Activated CD8-positive, alpha-beta memory T cell treated with anti-CD3 and anti-CD28 coated beads, Interleukin-2, amount 10 ng/mL, durations not matched to agents 7 days and 5 days (primary cell): ENCODE measurements at regions not wholly inside any gene's neighbourhood (a gene's known extent, or its start where the extent isn't known, plus 50 kb on each side); places are given as distances from the start of the nearest gene placed in this dataset.

Source experiments
- ATAC-seq: fragments of 150-1000 bp; cut with Tn5 transposase; one replicate; pipeline ENCODE4 v1.10.0; 2021; ENCODE audit warnings: moderate library complexity
- CTCF ChIA-PET: fragments of 350-600 bp; sonication (Branson Sonifier 250); formaldehyde crosslinking; loops from one replicate; lab custom pipeline; 2021; ENCODE audit warnings: antibody characterized with exemption; lab: Charles Lee
- DNase-seq: peaks from one replicate; pipeline ENCODE4 v3.0.0-alpha.2; 2020
- H3K27ac Mint-ChIP-seq: one replicate; pipeline ENCODE4 v1.8.0; 2021; ENCODE audit warnings: mild to moderate bottlenecking, mixed read lengths
- H3K27me3 Mint-ChIP-seq: one replicate; pipeline ENCODE4 v1.8.0; 2021; ENCODE audit warnings: mixed read lengths
- H3K36me3 Mint-ChIP-seq: one replicate; pipeline ENCODE4 v1.8.0; 2021; ENCODE audit warnings: mild to moderate bottlenecking, mixed read lengths
- H3K4me1 Mint-ChIP-seq: one replicate; pipeline ENCODE4 v1.8.0; 2021; ENCODE audit warnings: mixed read lengths
- H3K4me3 Mint-ChIP-seq: one replicate; pipeline ENCODE4 v1.8.0; 2021; ENCODE audit warnings: mild to moderate bottlenecking, moderate library complexity, mixed read lengths
- H3K9me3 Mint-ChIP-seq: one replicate; pipeline ENCODE4 v1.8.0; 2022; ENCODE audit warnings: low read depth, mixed read lengths

GRCh38 chr3:107978131-107979055 lies 112.4 kb downstream of the CD47 start:
- Mint-ChIP-seq H3K27me3 (no peaks in the 10 kb centered on the region), H3K36me3 (no peaks in the 10 kb centered on the region), H3K4me3 (no peak overlapping the region), H3K4me1 (peaks cover 21% of the 10 kb centered on the region), H3K27ac (no peak overlapping the region), H3K9me3 (no peaks in the 10 kb centered on the region)
- CTCF ChIA-PET = no interaction called here
- no peak for DNase-seq
- ATAC-seq = no peak

DNA sequence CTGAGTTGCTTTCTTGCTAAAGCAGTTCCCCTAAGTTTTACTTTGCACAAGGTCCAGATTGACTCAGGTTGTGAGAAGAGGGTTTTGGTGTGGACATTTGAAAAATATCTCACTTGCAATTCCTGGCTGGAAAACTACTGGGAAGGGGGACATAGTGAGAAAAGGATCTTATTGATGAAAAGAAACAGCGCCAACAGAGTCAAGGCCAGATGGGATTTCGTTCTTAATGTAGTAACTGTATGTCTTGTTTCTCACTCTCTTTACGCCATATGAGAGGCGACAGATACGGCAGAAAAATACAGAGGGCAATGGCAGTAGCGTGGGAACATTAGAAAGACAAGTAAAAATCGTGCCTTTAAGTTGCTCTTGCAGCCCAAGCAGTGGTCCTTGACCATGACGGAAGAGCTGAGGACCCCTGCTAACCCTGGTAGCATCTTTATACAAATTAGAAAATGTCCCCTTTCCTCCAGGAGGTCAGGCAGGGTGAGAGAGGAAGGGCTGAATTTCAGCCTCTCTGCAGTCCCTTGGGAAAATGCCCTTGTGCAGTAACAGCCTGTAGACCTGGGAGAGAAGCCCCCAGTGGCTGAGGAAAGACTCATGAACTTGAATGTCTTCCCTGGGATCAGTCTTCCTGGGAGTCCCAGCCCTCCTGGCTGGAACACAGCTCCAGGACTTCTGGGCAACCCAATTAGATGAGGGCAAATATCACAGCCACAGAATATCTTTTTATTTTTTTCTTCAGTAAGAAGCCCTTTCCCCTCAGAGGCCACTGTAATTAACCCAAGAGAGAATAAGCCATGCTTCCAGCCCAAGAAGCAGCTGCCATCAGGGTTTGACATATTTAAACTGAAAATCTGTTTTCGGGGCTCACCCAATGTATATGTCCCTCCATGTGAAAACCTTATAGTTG lies 113.4 kb downstream of the CD47 start:
- ATAC-seq (no peak), DNase-seq (no peak)
- H3K4me3 Mint-ChIP-seq = no peak overlapping the region
- no peak overlapping the region for H3K27ac Mint-ChIP-seq
- no peaks in the 10 kb centered on the region for H3K9me3 Mint-ChIP-seq
- H3K27me3 Mint-ChIP-seq = no peaks in the 10 kb centered on the region
- no peaks in the 10 kb centered on the region for H3K36me3 Mint-ChIP-seq
- peaks cover 21% of the 10 kb centered on the region for H3K4me1 Mint-ChIP-seq
- CTCF ChIA-PET = no interaction called here

DNA sequence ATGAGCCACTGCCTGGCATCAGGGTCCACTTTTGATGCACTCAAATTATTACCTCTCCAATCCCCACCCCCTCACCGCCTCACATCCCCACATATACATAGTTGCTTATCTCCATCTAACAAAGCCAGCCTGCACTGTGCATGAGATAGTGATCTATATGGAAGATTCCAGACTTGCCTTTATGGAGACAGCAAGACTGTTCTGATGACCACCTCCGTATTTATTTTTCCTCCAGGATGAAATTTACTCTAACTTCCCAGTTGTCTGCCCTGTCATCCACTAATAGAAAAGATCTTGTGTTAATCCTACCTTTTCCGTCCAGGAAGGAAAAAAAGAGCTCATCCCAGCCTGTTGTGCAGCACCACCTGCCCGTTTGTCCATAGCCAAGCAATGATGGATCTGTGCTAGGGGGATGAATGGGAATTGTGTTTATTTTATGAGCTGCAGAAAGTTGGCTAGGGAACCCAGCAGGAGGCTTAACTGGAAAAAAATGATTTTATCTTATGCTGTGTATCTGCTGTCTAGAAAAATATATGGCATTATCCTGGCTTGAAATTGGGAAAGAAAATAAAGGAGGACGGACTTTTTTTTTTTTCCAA lies 114.5 kb downstream of the CD47 start:
- DNase-seq (no peak), ATAC-seq (no peak)
- Mint-ChIP-seq H3K27ac (no peak overlapping the region), H3K27me3 (no peaks in the 10 kb centered on the region), H3K36me3 (no peaks in the 10 kb centered on the region), H3K4me3 (no peak overlapping the region), H3K4me1 (peaks cover 21% of the 10 kb centered on the region), H3K9me3 (no peaks in the 10 kb centered on the region)
- CTCF ChIA-PET = no interaction called here

DNA sequence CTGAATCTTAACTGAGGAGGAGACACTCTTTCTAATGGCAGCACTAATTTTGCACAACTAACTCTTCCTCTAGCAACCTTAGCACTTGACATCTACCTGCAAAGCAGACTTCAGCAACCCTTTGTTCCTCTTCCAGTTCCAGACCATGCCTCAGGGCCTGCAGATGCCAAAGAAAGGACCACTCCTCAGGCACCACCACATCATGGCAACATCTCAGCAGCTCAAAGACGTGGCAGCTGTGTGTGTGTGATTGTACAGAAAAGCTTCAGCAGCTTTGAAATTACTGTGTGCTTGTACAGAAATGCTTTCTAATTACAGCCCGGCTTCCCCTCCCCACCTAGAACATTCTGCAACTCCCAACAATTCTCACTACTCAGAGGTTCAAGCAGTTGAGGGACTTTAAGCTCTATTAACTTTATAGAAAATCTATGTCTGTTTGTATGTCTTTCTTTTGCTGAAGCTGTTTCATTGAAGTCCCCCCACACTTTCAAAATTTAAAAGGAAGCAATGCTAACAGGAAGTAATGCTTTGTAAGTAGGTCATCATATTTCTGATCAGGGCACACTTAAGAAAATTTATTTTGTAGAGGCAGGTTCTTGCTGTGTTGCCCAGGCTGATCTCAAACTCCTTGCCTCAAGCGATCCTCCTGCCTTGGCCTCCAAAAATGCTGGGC lies 115.2 kb downstream of the CD47 start:
- CTCF ChIA-PET = no interaction called here
- ATAC-seq (no peak), DNase-seq (no peak)
- Mint-ChIP-seq H3K4me1 (peaks cover 21% of the 10 kb centered on the region), H3K27ac (no peak overlapping the region), H3K9me3 (no peaks in the 10 kb centered on the region), H3K27me3 (no peaks in the 10 kb centered on the region), H3K36me3 (no peaks in the 10 kb centered on the region), H3K4me3 (no peak overlapping the region)

- Mint-ChIP-seq H3K4me1 (peaks cover 17% of the 10 kb centered on the region), H3K4me3 (no peak overlapping the region), H3K36me3 (no peaks in the 10 kb centered on the region), H3K27me3 (no peaks in the 10 kb centered on the region), H3K9me3 (no peaks in the 10 kb centered on the region), H3K27ac (no peak overlapping the region)
- no peak for DNase-seq
- CTCF ChIA-PET = interaction anchor here (1.2 kb wide), 1 partner anchor 11 kb away, joined by 3 read pairs; no protein-coding TSS in a partner anchor
- no peak for ATAC-seq
Measured at GRCh38 chr3:107973961-107974360, 116.9 kb downstream of the CD47 start.

- Mint-ChIP-seq H3K27me3 (no peaks in the 10 kb centered on the region), H3K4me1 (peaks cover 9% of the 10 kb centered on the region), H3K27ac (no peak overlapping the region), H3K9me3 (no peaks in the 10 kb centered on the region), H3K36me3 (no peaks in the 10 kb centered on the region), H3K4me3 (no peak overlapping the region)
- CTCF ChIA-PET = interaction anchor here (1.1 to 1.2 kb wide), 2 partner anchors 12 to 46 kb away, joined by 3 read pairs; no protein-coding TSS in a partner anchor
- DNase-seq (no peak), ATAC-seq (no peak)
Measured at GRCh38 chr3:107973152-107973551, 117.7 kb downstream of the CD47 start.

GRCh38 chr3:107970993-107971580 lies 119.7 kb downstream of the CD47 start:
- no peak overlapping the region for H3K4me3 Mint-ChIP-seq
- no peaks in the 10 kb centered on the region for H3K27me3 Mint-ChIP-seq
- H3K4me1 Mint-ChIP-seq = peaks cover 3% of the 10 kb centered on the region
- ATAC-seq (no peak), DNase-seq (no peak)
- no peaks in the 10 kb centered on the region for H3K9me3 Mint-ChIP-seq
- H3K36me3 Mint-ChIP-seq = no peaks in the 10 kb centered on the region
- CTCF ChIA-PET = interaction anchor here (1.4 kb wide), 1 partner anchor 15 kb away, joined by 3 read pairs; no protein-coding TSS in a partner anchor
- no peak overlapping the region for H3K27ac Mint-ChIP-seq

GRCh38 chr3:107969994-107970819 lies 120.6 kb downstream of the CD47 start:
- H3K4me3 Mint-ChIP-seq = no peak overlapping the region
- CTCF ChIA-PET = interaction anchor here (1.4 kb wide), 1 partner anchor 15 kb away, joined by 3 read pairs; no protein-coding TSS in a partner anchor
- no peaks in the 10 kb centered on the region for H3K9me3 Mint-ChIP-seq
- H3K27ac Mint-ChIP-seq = no peak overlapping the region
- no peak for ATAC-seq
- H3K4me1 Mint-ChIP-seq = no peaks in the 10 kb centered on the region
- no peaks in the 10 kb centered on the region for H3K27me3 Mint-ChIP-seq
- DNase-seq = no peak
- H3K36me3 Mint-ChIP-seq = no peaks in the 10 kb centered on the region

DNA sequence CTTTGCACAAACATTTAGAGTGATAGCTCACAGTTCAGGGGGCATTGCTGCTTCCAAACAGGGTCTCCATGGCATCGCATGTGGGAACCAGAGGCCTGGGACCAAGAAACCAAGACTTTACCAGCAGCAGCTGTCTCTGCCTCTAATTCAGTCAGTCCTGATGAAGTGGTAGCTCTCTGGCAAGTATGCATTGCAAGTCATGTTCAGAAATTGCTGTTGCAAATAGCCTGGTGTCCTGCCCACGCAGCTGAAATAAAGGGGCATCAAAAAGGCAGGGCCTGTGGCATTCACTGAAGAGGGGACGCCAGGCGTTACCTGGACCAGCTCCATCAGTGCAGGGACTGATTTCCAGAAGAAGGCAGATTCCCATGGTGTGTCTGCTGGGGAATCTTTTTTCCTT lies 121.3 kb downstream of the CD47 start:
- Mint-ChIP-seq H3K4me3 (no peak overlapping the region), H3K4me1 (no peaks in the 10 kb centered on the region), H3K27ac (no peak overlapping the region), H3K9me3 (no peaks in the 10 kb centered on the region), H3K27me3 (no peaks in the 10 kb centered on the region), H3K36me3 (no peaks in the 10 kb centered on the region)
- no peak for DNase-seq
- CTCF ChIA-PET = interaction anchor here (1.4 kb wide), 1 partner anchor 14 kb away, joined by 3 read pairs; no protein-coding TSS in a partner anchor
- ATAC-seq = no peak

GRCh38 chr3:107966276-107966675 lies 124.6 kb downstream of the CD47 start:
- DNase-seq (no peak), ATAC-seq (no peak)
- CTCF ChIA-PET = no interaction called here
- Mint-ChIP-seq H3K36me3 (no peaks in the 10 kb centered on the region), H3K4me1 (no peaks in the 10 kb centered on the region), H3K27me3 (no peaks in the 10 kb centered on the region), H3K9me3 (no peaks in the 10 kb centered on the region), H3K27ac (no peak overlapping the region), H3K4me3 (no peak overlapping the region)

- ATAC-seq = no peak
- Mint-ChIP-seq H3K4me1 (no peaks in the 10 kb centered on the region), H3K9me3 (no peaks in the 10 kb centered on the region), H3K4me3 (no peak overlapping the region), H3K27me3 (no peaks in the 10 kb centered on the region), H3K36me3 (no peaks in the 10 kb centered on the region), H3K27ac (no peak overlapping the region)
- DNase-seq = no peak
- CTCF ChIA-PET = no interaction called here
Measured at GRCh38 chr3:107965136-107965655, 125.6 kb downstream of the CD47 start.

GRCh38 chr3:107963581-107963980 lies 127.2 kb downstream of the CD47 start:
- H3K9me3 Mint-ChIP-seq = no peaks in the 10 kb centered on the region
- H3K4me3 Mint-ChIP-seq = no peak overlapping the region

More at GRCh38 chr3:107963581-107963980, 127.2 kb downstream of the CD47 start:
- no peaks in the 10 kb centered on the region for H3K36me3 Mint-ChIP-seq
- ATAC-seq (no peak), DNase-seq (no peak)
- no peaks in the 10 kb centered on the region for H3K4me1 Mint-ChIP-seq
- CTCF ChIA-PET = no interaction called here
- H3K27ac Mint-ChIP-seq = no peak overlapping the region
- H3K27me3 Mint-ChIP-seq = no peaks in the 10 kb centered on the region
